ENCODE measurements at regions not wholly inside any gene's neighbourhood (a gene's known extent, or its start where the extent isn't known, plus 50 kb on each side); places are given as distances from the start of the nearest gene placed in this dataset.

DNA sequence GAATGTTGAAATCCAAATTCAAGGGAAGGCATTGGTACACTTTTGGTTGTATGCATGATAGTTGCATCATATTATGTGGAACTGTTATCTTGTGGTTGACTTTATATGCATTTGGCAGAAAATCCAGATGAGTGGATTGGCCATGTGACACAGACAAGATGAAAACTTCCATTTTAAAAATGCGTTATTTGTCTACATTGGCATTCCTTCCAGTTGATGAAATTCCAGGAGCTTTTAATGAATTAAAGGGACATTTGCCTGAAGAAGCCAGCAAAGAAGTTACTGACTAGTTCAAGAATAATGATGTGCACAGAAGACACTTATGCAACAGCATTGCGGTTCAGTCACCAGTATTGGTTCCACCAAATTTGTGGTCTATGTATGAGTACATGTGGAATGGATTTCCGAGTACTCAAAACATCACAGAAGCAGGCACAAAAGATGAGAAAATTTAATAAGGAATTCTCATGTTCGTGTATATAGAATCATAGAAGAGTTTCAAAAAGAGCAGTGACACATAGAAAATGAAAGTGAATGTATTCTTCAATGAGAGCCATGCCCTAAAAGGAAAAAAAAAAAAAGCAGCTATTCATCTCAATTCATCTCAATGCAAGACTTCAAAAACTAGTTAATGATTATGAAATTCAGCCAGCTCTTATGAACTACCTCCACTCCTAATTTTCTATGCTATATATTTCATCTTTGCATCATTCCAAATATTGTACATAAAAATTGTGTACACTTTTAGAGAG lies 232.1 kb downstream of the RBM43 start:
- no peak for DNase-seq

- DNase-seq, result no peak
Measured at GRCh38 chr2:151028691-151029176, 232.9 kb downstream of the RBM43 start.

- DNase-seq, result no peak
Measured at GRCh38 chr2:151027151-151027550, 234.5 kb downstream of the RBM43 start.

DNA sequence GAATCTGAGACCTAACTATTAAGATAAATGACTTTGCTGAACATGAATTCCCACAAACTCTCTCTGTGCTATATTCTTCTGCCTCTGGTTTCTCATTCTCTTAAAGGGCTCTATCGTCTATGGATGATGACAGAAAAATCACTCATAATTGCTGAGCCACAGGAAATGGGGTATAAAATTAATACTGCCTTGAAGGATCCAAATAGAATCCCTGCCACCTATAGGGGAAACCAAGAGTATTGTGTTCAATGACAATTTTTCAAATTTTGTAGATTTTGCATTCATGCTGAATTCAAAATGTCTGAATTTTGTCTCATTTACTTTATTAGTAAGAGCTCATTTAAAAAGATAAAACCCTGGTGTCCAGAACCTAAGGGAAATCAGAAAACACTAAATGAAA lies 235.8 kb downstream of the RBM43 start:
- no peak for DNase-seq

- DNase-seq, result no peak
Measured at GRCh38 chr2:151024696-151025251, 236.9 kb downstream of the RBM43 start.

GRCh38 chr2:151021747-151022452 lies 239.8 kb downstream of the RBM43 start:
- no peak for DNase-seq

- DNase-seq, result no peak
Measured at GRCh38 chr2:151020411-151020810, 241.3 kb downstream of the RBM43 start.

DNA sequence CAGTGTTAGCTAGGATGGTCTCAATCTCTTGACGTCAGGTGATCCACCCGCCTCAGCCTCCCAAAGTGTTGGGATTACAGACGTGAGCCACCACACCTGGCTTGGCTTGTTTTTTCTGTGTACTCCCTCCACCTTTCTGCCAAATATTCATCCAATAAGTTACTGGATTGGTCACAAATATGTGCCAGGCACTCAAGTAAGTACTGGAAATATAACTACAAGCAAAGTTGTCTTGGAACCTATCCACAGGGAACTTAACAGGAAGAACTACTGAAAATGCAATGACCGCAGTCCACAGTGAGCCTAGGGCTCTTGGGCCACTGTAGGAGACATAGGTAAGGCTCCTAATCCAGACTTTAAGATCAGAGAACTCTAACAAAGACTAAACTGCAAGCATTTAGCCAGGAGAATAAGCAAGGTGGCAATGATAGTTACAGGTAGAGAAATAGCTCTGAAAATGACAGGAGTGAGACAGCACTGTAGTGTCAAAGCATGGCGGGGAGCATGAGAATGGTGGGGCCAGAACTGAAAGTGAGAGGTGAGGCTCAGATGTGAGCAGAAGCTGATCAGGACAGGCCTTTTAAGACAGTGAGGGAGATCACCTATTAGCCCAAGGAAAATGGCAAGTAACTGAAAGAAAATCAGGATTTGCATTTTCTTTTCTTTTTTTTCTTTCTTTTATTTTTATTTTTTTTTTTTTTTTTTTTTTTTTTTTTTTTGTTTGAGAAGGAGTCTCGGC lies 252.1 kb downstream of the RBM43 start:
- DNase-seq, result no peak

GRCh38 chr2:151007365-151007764 lies 254.3 kb downstream of the RBM43 start:
- DNase-seq, result peak; percentile 21

DNA sequence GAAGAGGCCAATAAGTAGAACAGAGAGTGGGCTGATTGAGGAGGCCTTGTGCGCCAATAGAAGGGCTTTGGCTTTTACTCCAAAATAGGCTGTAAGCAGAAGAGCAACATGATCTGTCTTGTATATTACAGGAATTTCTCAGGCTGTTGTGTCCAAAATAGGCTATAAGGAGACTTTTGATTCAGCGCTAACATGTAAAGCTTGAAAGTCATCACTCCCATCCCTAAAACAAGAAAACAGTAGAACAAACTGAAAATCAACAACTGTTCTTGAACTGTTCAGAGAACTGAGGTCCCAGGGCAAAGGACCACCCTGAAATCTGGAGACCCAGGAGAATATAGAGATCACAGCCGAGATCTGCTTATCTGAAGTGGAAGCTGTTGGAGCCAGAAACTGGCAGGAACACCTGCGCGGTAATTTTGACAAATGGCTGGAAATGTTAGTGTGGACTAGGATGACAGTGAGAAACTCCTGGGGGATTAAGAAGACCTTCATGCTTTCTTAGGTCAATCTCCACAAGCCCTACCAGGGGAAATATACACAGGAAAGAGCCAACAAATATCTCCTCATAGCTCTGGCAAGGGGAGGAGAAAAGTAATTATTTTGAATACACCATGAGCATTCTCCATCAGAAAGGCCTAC lies 258.6 kb downstream of the RBM43 start:
- DNase-seq, result no peak

GRCh38 chr2:150997702-150998440 lies 263.8 kb downstream of the RBM43 start:
- no peak for DNase-seq

DNA sequence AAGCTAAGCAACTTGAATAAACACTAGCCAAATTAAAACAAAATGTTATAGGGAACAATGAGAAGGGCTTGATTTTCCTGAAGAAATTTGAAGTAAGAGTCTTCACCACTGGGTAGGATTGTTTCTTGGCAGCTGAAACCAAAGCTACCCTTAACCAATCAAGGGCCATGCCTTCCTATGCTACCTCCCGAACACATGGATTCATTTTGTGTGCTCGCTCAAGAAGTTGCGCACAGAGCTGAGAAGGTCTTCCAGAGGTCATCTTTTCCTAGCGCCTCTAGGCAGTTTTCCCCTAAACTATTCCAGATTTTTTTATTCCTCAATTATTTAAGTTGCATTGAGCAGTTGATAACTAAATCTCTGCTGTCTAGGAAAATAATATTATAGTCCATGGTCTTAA lies 264.6 kb downstream of the RBM43 start:
- no peak for DNase-seq

DNA sequence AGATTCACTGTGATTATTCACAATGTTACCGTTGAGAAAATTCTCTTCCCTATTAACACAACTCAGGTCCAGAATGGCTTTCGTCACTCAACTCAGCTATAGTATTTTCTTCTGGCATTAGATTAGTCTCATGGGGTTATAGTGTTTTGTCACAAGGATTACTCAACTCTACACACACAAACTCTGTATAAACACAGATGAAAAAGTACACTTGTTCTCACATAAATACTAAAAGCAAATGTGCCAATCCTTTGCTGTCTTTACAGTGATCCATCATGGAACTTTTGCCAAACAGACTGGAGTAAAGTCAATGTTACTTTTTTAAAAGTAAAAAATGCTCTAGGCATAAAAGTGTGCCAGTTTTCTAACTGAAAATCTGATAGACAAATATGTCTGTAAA lies 267.6 kb downstream of the RBM43 start:
- DNase-seq, result no peak

DNA sequence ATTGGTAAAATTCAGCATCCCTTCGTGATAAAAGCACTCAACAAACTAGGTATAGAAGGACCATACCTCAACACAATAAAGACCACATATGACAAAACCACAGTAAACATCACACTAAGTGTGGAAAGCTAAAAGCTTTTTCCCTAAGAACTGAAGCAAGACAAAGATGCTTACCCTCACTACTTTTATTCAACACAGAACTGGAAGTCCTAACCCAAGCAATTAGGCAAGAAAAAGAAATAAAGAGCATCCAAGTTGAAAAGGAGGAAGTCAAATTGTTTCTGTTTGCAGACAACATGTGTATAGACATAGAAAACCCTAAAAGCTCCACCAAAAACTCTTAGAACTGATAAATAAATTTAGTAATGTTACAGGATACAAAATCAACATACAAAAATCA lies 271.7 kb downstream of the RBM43 start:
- DNase-seq, result no peak

DNA sequence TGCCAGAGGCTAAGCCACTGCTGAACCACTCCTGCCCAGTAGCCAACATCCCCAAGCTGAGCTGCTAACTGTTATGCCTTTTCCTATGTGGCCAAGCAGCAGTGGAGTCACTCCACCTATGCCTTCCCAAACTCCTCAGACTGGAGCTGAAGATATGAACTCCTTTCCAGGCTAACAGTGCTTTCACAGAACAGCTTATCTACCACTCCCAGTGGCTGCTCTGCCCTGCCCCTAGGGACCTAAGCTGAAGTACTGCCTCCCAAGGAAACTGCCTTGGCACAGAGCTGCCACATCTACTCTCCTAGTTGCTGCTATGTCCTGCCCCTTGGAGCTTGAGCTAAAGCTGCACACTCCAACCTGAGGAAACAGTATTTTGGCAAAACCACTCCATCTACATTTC lies 275.9 kb downstream of the RBM43 start:
- no peak for DNase-seq

DNA sequence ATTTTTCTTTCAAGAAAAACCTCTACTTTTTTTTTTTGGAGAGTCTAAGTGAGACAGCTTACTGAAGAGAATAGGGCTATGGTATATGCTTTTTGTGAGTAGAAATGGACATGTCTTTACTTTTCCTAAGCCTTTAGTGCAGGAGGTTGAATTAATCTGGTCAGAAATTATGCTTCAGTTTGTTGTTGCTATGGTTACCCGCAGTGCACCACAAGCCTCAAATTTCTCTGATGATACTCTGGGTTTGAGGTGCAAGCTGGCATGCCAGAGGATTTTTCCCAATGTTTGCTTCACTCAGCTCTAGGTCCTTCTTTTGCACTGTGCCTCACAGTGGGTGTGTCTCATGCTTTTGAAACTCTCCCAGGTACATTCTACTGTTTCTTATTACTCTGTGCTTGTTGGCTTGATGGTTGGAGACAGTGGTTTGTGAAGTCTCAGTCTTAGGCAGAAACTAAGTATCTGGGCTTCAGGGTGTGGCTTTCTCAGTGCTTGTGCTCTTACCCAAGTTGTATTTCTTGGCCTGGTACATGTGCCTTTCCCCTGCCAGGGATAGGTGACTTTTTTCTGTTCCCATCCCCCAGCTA lies 278.3 kb downstream of the RBM43 start:
- DNase-seq, result no peak

GRCh38 chr2:150981826-150982225 lies 279.8 kb downstream of the RBM43 start:
- no peak for DNase-seq

DNA sequence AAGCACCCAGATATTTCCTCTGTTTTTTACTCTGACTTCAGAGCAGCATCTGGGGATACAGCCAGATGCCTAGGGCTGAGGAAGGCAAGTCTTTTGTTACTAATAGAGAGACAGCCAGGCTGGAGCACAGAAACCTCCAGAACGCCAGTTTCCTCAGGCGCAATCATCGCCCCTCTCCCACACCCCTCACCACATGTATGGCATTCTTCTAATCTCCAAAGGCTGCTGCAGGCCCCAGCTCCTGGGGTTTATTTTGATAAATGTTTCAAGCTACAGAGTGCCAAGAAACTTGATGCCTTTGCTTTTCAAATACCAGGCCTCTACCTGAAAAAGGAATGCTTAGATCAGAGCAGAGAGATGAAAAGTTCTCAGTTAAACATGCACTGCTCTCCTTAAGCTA lies 283.6 kb downstream of the RBM43 start:
- no peak for DNase-seq

DNA sequence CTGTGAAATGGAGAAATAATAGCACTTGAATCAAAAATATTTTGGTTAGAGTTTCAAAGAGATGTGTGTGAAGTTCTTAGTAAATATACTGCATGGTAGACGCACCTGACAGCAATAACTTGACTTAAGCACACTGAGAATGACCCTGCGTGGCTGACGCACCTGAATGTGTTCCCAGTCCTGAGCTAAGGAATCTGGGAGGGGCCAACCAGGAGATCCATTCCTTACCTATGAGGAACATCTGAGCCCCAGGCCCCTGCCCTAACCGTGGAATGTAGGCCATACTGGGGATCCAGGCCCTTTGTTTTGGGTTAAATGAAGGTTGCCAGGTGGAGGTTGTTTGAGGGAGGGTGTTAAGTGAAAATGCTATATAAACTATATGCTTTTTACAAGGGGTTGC lies 284.4 kb downstream of the RBM43 start:
- no peak for DNase-seq

GRCh38 chr2:150976604-150977003 lies 285.1 kb downstream of the RBM43 start:
- no peak for DNase-seq

- no peak for DNase-seq
Measured at GRCh38 chr2:150974864-150975263, 286.8 kb downstream of the RBM43 start.

DNA sequence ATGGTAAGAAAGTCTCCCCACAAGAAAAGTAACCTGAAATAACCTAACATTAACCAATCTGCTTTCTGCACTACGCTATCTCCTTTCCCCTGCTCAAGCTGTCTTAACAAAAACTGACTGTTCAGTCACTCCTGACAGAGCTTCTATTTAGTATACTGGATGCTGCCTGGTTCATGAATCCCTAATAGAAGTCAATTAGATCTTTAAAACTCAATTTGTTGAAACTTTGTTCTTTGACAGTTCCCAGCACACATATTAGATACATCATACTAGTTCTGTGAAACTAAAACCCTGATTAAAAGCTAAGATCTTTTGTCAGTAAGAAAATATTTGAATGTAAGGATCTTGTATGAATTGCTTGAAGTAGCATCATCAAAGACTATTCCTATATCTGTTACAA lies 287.4 kb downstream of the RBM43 start:
- no peak for DNase-seq
